Keratinocyte (primary cell): ENCODE measurements at regions not wholly inside any gene's neighbourhood (a gene's known extent, or its start where the extent isn't known, plus 50 kb on each side); places are given as distances from the start of the nearest gene placed in this dataset.
"Not testable (repeated sequence)": the region's sequence is repeated elsewhere in the genome, so short reads cannot be mapped to it uniquely, and the experiment has no call there.

Experiments used
- DNase-seq: peaks from one replicate; pipeline ENCODE4 v3.0.0-alpha.2; 2011; ENCODE audit warnings: low read depth, missing footprints, low spot score
- FAIRE-seq: peaks from 2 replicates; lab custom pipeline; 2011; peaks lifted over from hg19 to GRCh38; lab: Jason Lieb, UNC
- H2AFZ ChIP-seq: 2 replicates; pipeline ENCODE4 v1.6.0; 2012; ENCODE audit warnings: low read length, control low read depth, inconsistent platforms; ENCODE audit not compliant: control insufficient read depth
- H3K27ac ChIP-seq: 2 replicates; pipeline ENCODE4 v1.5.1; 2011; ENCODE audit warnings: low read length; ENCODE audit not compliant: control insufficient read depth, insufficient read depth
- H3K27me3 ChIP-seq: 3 replicates; pipeline ENCODE4 v1.6.0; 2011; ENCODE audit warnings: low read length; ENCODE audit not compliant: control insufficient read depth, insufficient read depth; ENCODE audit errors: extremely low read depth
- H3K36me3 ChIP-seq, 2 experiments: 2 replicates in 1 of 2; 3 replicates in 1 of 2; pipeline ENCODE4 v1.5.1; 2011; ENCODE audit warnings: low read length in 2 of 2, mild to moderate bottlenecking in 1 of 2; ENCODE audit not compliant: control insufficient read depth in 2 of 2, insufficient read depth in 2 of 2; ENCODE audit errors: extremely low read depth in 1 of 2
- H3K4me1 ChIP-seq: 3 replicates; pipeline ENCODE4 v1.5.1; 2011; ENCODE audit warnings: low read length; ENCODE audit not compliant: control insufficient read depth, insufficient read depth; ENCODE audit errors: extremely low read depth
- H3K4me2 ChIP-seq: 3 replicates; pipeline ENCODE4 v1.6.0; 2011; ENCODE audit warnings: low read depth, low read length; ENCODE audit not compliant: control insufficient read depth, insufficient read depth; ENCODE audit errors: extremely low read depth
- H3K4me3 ChIP-seq, 3 experiments: fragments of 200-600 bp in 1 of 3; sonication (generic) in 1 of 3; 2 replicates in 2 of 3; 3 replicates in 1 of 3; pipeline ENCODE4 v1.5.1; 2011 to 2016; ENCODE audit warnings: low read length in 3 of 3, mild to moderate bottlenecking in 3 of 3, control low read depth in 2 of 3, inconsistent platforms in 1 of 3, low read depth in 1 of 3, mixed read lengths in 1 of 3, mixed run types in 1 of 3, moderate library complexity in 1 of 3; ENCODE audit not compliant: control insufficient read depth in 2 of 3, insufficient read depth in 2 of 3; ENCODE audit errors: extremely low read depth in 1 of 3
- H3K79me2 ChIP-seq: 2 replicates; pipeline ENCODE4 v1.6.0; 2012; ENCODE audit warnings: low read length; ENCODE audit not compliant: control insufficient read depth, insufficient read depth
- H3K9ac ChIP-seq: 3 replicates; pipeline ENCODE4 v1.6.0; 2011; ENCODE audit warnings: low read length; ENCODE audit not compliant: control insufficient read depth, insufficient read depth; ENCODE audit errors: extremely low read depth
- H3K9me1 ChIP-seq: 3 replicates; pipeline ENCODE4 v1.6.0; 2011; ENCODE audit warnings: low read length; ENCODE audit not compliant: control insufficient read depth, insufficient read depth; ENCODE audit errors: extremely low read depth
- H3K9me3 ChIP-seq: 2 replicates; pipeline ENCODE4 v1.5.1; 2012; ENCODE audit warnings: low read depth, low read length; ENCODE audit not compliant: control insufficient read depth
- H4K20me1 ChIP-seq: 3 replicates; pipeline ENCODE4 v1.6.0; 2011; ENCODE audit warnings: low read length; ENCODE audit not compliant: control insufficient read depth, insufficient read depth; ENCODE audit errors: extremely low read depth
- EZH2 ChIP-seq: IDR thresholded peaks from one replicate; pipeline ENCODE4 v1.6.1; 2012; ENCODE audit warnings: inconsistent platforms, mild to moderate bottlenecking, low read length, moderate library complexity
- dilution Hi-C: fragments of 300-500 bp; cut with MboI; formaldehyde crosslinking; loops from one replicate; pipeline ENCODE4 v1.7.0; 2020; ENCODE audit warnings: low sequenced_read_pairs; ENCODE audit not compliant: extremely low pct_ligation_motif_present
- TF ChIP-seq, protein P1 (sequence below), 3 experiments: IDR thresholded peaks in 1 of 3; conservative IDR thresholded peaks in 1 of 3; optimal IDR thresholded peaks in 1 of 3; 2 replicates in 2 of 3; 3 replicates in 1 of 3; pipeline versions ENCODE3 to v1.5.1; 2011; ENCODE audit warnings: low read length in 3 of 3, mild to moderate bottlenecking in 3 of 3, moderate library complexity in 2 of 3, control low read depth in 1 of 3, inconsistent platforms in 1 of 3; ENCODE audit not compliant: insufficient read depth in 2 of 3; ENCODE audit errors: extremely low read depth in 1 of 3

DNA sequence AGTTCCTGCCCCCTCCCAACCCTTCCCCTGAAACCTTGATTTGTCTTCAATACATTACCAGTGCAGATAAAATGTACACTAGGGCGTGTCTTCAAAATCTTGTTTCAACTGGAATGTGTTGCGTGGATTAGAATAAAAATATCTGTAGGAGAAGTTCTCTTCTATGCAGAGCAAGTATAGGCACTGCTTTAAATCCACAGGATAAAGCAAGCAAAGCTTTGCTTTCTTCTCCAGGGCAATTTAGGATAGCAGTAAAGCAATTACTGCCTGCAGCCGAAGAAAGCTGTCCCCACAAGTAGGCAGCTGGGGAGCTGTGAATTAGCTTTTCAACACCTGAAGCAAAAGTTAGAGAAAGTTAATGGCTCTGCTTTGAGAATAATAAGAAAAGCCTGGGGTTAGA, 329.7 kb upstream of the KCNMB2 start:
- FAIRE-seq (no peak), DNase-seq (no peak)
- Histone ChIP-seq H3K9me1 (no peaks in the 10 kb centered on the region), H3K4me1 (peaks cover 2% of the 10 kb centered on the region), H3K36me3 (no peaks in the 10 kb centered on the region), H3K4me2 (no peak overlapping the region), H3K4me3 (no peak overlapping the region), H3K27me3 (no peaks in the 10 kb centered on the region), H3K27ac (no peak overlapping the region), H2AFZ (no peak overlapping the region), H3K9ac (no peak overlapping the region), H4K20me1 (no peaks in the 10 kb centered on the region), H3K9me3 (no peaks in the 10 kb centered on the region), H3K79me2 (no peaks in the 10 kb centered on the region)
- no peak for TF ChIP-seq EZH2
- TF ChIP-seq, protein P1, sequence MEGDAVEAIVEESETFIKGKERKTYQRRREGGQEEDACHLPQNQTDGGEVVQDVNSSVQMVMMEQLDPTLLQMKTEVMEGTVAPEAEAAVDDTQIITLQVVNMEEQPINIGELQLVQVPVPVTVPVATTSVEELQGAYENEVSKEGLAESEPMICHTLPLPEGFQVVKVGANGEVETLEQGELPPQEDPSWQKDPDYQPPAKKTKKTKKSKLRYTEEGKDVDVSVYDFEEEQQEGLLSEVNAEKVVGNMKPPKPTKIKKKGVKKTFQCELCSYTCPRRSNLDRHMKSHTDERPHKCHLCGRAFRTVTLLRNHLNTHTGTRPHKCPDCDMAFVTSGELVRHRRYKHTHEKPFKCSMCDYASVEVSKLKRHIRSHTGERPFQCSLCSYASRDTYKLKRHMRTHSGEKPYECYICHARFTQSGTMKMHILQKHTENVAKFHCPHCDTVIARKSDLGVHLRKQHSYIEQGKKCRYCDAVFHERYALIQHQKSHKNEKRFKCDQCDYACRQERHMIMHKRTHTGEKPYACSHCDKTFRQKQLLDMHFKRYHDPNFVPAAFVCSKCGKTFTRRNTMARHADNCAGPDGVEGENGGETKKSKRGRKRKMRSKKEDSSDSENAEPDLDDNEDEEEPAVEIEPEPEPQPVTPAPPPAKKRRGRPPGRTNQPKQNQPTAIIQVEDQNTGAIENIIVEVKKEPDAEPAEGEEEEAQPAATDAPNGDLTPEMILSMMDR (optimal IDR thresholded peaks at IDR 0.05 in 1 of 3, IDR thresholded peaks at IDR 0.05 in 1 of 3, conservative IDR thresholded peaks at IDR 0.05 in 1 of 3; ENCODE audit: extremely low read depth in 1 of 3, insufficient read depth in 2 of 3, low read length in 3 of 3) = no peak
- dilution Hi-C loops = no loop called here

DNA sequence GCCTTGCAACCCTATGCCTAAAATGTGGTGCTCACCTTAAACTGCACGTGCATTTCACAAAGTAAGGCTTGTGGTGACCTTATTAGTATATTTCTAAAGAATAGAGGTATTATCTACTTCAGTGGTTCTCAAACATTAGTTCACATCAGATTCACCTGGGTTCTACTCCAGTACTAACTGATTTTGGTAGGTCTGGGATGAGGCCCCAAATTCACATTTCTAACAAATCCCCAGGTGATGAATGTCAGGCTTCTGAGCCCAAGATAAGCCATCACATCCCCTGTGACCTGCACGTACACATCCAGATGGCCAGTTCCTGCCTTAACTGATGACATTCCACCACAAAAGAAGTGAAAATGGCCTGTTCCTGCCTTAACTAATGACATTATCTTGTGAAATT, 329.1 kb upstream of the KCNMB2 start:
- H3K9me3 ChIP-seq, H3K9ac ChIP-seq, H2AFZ ChIP-seq, H3K4me1 ChIP-seq, H4K20me1 ChIP-seq, H3K36me3 ChIP-seq, H3K27ac ChIP-seq, H3K79me2 ChIP-seq, H3K27me3 ChIP-seq, H3K9me1 ChIP-seq, H3K4me2 ChIP-seq, dilution Hi-C loops, DNase-seq, H3K4me3 ChIP-seq, FAIRE-seq: not testable (repeated sequence)

DNA sequence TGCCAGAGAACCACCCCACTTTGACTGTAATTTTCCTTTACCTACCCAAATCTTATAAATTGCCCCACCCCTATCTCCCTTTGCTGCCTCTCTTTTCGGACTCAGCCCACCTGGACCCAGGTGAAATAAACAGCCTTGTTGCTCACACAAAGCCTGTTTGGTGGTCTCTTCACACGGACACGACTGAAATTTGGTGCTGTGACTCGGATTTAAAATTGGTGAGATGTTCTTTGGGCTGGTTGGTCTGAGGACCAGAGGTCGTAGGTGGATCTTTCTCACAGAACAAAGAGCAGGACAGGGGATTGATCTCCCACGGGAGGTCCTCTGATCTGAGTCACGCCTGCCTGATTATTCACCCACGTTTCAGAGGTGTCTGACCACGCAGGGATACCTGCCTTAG, 328.6 kb upstream of the KCNMB2 start:
- H4K20me1 ChIP-seq, FAIRE-seq, dilution Hi-C loops, H3K9me1 ChIP-seq, H3K4me3 ChIP-seq, H3K36me3 ChIP-seq, H3K9ac ChIP-seq, H3K27me3 ChIP-seq, H3K4me2 ChIP-seq, H2AFZ ChIP-seq, H3K79me2 ChIP-seq, H3K27ac ChIP-seq, H3K4me1 ChIP-seq, DNase-seq, H3K9me3 ChIP-seq: not testable (repeated sequence)

DNA sequence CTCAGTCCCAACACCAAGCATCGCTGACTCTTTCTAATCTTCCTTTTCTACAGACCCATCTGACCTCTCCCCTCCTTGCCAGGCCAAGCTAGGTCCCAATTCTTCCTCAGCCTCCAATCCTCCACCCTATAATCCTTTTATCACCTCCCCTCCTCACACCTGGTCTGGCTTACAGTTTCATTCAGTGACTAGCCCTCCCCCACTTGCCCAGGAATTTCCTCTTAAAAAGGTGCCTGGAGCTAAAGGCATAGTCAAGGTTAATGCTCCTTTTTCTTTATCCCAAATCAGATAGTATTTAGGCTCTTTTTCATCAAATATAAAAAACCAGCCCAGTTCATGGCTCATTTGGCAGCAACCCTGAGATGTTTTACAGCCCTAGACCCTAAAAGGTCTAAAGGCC, 327.1 kb upstream of the KCNMB2 start:
- H3K9ac ChIP-seq, H2AFZ ChIP-seq, H3K4me3 ChIP-seq, H3K4me1 ChIP-seq, H3K4me2 ChIP-seq, DNase-seq, H3K9me3 ChIP-seq, H4K20me1 ChIP-seq, H3K79me2 ChIP-seq, dilution Hi-C loops, H3K36me3 ChIP-seq, H3K27ac ChIP-seq, H3K9me1 ChIP-seq, H3K27me3 ChIP-seq, FAIRE-seq: not testable (repeated sequence)
